Prostate gland (tissue), 2 donors: ENCODE measurements at regions not wholly inside any gene's neighbourhood (a gene's known extent, or its start where the extent isn't known, plus 50 kb on each side); places are given as distances from the start of the nearest gene placed in this dataset.

Source experiments
- DNase-seq: peaks from one replicate; pipeline ENCODE4 v3.0.0-alpha.2; 2019; ENCODE audit warnings: low spot score
- H3K27ac ChIP-seq, 2 donors: fragments of 200-600 bp; sonication (generic); 2 replicates each; pipeline ENCODE4 v1.5.1; 2017 to 2019
- H3K27me3 ChIP-seq: fragments of 200-600 bp; sonication (generic); replicated peaks from 2 replicates; pipeline ENCODE4 v1.5.1; 2019; ENCODE audit not compliant: insufficient read depth
- H3K36me3 ChIP-seq, 2 donors: fragments of 200-600 bp; sonication (generic); 1 replicate in 1 of 2; 2 replicates in 1 of 2; pipeline versions ENCODE4 v1.5.1 to v1.8.1; 2017 to 2019
- H3K4me1 ChIP-seq: fragments of 200-600 bp; sonication (generic); replicated peaks from 2 replicates; pipeline ENCODE4 v1.5.1; 2019
- H3K4me3 ChIP-seq, 2 donors: fragments of 200-600 bp; sonication (generic); 2 replicates each; pipeline ENCODE4 v1.5.1; 2017 to 2019
- H3K9me3 ChIP-seq: fragments of 200-600 bp; sonication (generic); 2 replicates; pipeline ENCODE4 v1.5.1; 2017
- POLR2A ChIP-seq: fragments of 450-650 bp; IDR thresholded peaks from one replicate; pipeline ENCODE4 v1.6.1; 2016; ENCODE audit warnings: antibody characterized with exemption, mild to moderate bottlenecking
- POLR2AphosphoS5 ChIP-seq: sonication (generic); formaldehyde crosslinking; IDR thresholded peaks from one replicate; pipeline ENCODE4 v1.6.1; 2017; ENCODE audit warnings: antibody characterized with exemption
- whole genome bisulfite sequencing: methylation state at CpG from one replicate; pipeline ENCODE4 v1.1.5; 2018; 5-methylcytosine and 5-hydroxymethylcytosine counted together
- intact Hi-C: fragments of 100-400 bp; cut with DNase I; formaldehyde crosslinking; loops from one replicate; pipeline ENCODE4 v1.14.2; 2022
- TF ChIP-seq, protein P1 (sequence below), 4 experiments: fragments of 200-600 bp in 2 of 4; fragments of 450-650 bp in 2 of 4; sonication (generic) in 2 of 4; IDR thresholded peaks; 1 replicate in 3 of 4; 2 replicates in 1 of 4; pipeline ENCODE4 v1.5.1; 2016 to 2019; ENCODE audit warnings: antibody characterized with exemption in 4 of 4, mild to moderate bottlenecking in 2 of 4, moderate library complexity in 2 of 4

DNA sequence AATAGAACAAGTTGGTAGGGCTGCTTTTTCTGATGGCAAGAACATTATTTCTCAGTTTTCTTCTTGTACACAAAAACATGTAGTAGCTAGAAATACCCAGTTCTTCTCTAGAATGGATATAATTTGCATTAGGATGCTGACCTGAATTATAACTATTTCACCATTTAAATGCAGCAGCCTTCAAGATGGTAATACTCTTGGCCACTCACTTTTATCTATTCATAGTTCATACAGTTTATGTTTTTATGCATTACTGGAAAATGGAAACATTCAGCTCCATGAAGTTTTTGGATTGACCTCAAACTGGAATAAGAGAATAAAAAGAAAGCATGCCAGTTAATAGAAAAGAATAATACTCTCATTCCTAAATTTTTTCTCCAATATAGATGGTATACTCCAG lies 487.4 kb downstream of the PABPC4L start:
- Histone ChIP-seq H3K4me1 (no peaks in the 10 kb centered on the region), H3K4me3 (no peak overlapping the region), H3K36me3 (no peaks in the 10 kb centered on the region), H3K27ac (no peak overlapping the region), H3K9me3 (no peaks in the 10 kb centered on the region), H3K27me3 (no peaks in the 10 kb centered on the region)
- no peak for TF ChIP-seq POLR2A
- TF ChIP-seq POLR2AphosphoS5 = no peak
- TF ChIP-seq, protein P1, sequence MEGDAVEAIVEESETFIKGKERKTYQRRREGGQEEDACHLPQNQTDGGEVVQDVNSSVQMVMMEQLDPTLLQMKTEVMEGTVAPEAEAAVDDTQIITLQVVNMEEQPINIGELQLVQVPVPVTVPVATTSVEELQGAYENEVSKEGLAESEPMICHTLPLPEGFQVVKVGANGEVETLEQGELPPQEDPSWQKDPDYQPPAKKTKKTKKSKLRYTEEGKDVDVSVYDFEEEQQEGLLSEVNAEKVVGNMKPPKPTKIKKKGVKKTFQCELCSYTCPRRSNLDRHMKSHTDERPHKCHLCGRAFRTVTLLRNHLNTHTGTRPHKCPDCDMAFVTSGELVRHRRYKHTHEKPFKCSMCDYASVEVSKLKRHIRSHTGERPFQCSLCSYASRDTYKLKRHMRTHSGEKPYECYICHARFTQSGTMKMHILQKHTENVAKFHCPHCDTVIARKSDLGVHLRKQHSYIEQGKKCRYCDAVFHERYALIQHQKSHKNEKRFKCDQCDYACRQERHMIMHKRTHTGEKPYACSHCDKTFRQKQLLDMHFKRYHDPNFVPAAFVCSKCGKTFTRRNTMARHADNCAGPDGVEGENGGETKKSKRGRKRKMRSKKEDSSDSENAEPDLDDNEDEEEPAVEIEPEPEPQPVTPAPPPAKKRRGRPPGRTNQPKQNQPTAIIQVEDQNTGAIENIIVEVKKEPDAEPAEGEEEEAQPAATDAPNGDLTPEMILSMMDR (IDR thresholded peaks at IDR 0.05) = no peak
- intact Hi-C loops = no loop called here
- no peak for DNase-seq

DNA sequence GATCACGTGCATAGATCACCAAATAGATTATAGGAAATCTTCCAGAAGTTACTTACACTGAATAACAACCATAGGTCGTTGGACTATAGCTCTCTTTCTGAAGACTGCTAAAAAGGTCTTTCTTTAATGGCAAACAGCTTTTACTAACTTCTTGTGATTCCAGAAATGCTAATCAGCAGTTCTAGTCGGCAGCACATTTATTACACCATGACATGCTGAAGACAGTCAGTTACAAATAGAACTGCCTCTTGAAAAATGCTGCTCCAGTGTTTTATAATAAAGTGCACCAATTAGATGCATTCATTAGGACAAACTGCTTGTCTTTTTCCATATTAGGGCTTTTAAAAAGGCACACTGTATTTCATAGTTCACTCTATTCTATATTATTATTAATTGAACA lies 488.2 kb downstream of the PABPC4L start:
- 42% methylated on average over 3 of the region's 3 CpGs for WGBS
- H3K27ac ChIP-seq = no peak overlapping the region
- H3K9me3 ChIP-seq = no peaks in the 10 kb centered on the region
- intact Hi-C loops = no loop called here
- no peaks in the 10 kb centered on the region for H3K4me1 ChIP-seq
- no peaks in the 10 kb centered on the region for H3K27me3 ChIP-seq
- H3K36me3 ChIP-seq = no peaks in the 10 kb centered on the region
- DNase-seq = no peak
- no peak overlapping the region for H3K4me3 ChIP-seq
- TF ChIP-seq POLR2AphosphoS5 (no peak), POLR2A (no peak)
- TF ChIP-seq, protein P1 (IDR thresholded peaks at IDR 0.05) = no peak

DNA sequence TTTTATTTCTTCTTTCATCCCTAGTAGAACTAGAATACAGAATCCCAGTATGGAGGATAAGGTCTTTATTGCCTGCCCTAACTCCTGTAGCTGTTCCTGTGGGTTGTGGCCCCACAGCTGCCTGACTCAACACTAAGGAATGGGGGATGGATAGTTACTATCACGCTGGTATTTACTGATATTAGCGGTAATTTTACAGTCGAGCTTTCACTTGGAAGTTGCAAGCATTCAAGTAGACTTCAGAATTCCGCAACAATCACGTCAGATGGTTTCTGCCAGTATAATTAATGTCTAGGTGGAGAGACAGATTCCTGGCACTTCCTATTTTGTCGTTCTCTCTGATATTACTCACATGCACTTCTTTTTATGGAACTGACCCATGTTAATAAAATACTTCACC lies 489.8 kb downstream of the PABPC4L start:
- WGBS = 72% methylated on average over 6 of the region's 6 CpGs
- Histone ChIP-seq H3K4me1 (no peaks in the 10 kb centered on the region), H3K27me3 (no peaks in the 10 kb centered on the region), H3K27ac (no peak overlapping the region), H3K36me3 (no peaks in the 10 kb centered on the region), H3K9me3 (no peaks in the 10 kb centered on the region), H3K4me3 (no peak overlapping the region)
- DNase-seq = no peak
- intact Hi-C loops = no loop called here
- TF ChIP-seq, protein P1 (IDR thresholded peaks at IDR 0.05) = no peak
- TF ChIP-seq POLR2AphosphoS5 = no peak
- no peak for TF ChIP-seq POLR2A

DNA sequence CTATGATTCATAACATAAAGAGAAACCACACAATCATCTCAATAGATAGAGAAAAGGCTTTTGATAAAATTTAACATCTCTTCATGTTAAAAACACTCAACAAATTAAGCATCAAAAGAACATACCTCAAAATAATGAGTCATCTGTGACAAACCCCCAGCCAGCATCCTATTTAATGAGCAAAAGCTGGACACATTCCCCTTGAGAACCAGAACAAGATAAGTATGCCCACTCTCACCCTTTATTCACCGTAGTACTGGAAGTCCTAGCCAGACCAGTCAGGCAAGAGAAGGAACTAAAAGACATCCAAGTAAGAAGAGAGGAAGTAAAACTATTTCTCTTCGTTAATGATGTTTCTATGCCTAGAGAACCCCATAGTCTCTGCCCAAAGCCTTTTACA lies 507.2 kb downstream of the PABPC4L start:
- TF ChIP-seq, protein P1 (IDR thresholded peaks at IDR 0.05) = no peak
- TF ChIP-seq POLR2AphosphoS5 = no peak
- no peak for TF ChIP-seq POLR2A
- no peaks in the 10 kb centered on the region for H3K27me3 ChIP-seq
- H3K36me3 ChIP-seq = no peaks in the 10 kb centered on the region
- no peak overlapping the region for H3K4me3 ChIP-seq
- DNase-seq = no peak
- H3K27ac ChIP-seq = no peak overlapping the region
- 67% methylated on average over 2 of the region's 2 CpGs for WGBS
- H3K4me1 ChIP-seq = no peaks in the 10 kb centered on the region
- no peaks in the 10 kb centered on the region for H3K9me3 ChIP-seq
- intact Hi-C loops = no loop called here

DNA sequence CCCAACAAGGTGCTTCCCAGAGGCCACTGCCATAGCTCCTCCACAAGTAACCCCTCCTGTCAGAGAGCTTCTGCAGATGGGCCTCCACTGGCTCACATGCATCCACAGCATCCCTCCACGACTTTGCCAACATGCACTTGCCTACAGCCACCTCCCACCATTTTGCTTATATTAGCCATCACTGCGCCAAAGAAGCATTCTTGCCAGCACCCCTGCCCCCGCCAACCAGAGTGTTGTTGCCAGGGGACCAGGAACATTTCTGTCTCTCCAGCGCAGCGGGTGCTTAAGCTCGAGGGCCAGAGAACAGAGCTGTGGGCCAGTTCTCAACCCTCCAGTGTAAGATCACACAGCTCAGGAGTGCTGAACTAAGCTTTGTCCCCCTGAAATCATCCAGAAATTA lies 517.6 kb downstream of the PABPC4L start:
- DNase-seq = no peak
- TF ChIP-seq, protein P1 (IDR thresholded peaks at IDR 0.05) = no peak
- intact Hi-C loops = no loop called here
- Histone ChIP-seq H3K27ac (no peak overlapping the region), H3K4me1 (no peaks in the 10 kb centered on the region), H3K4me3 (no peak overlapping the region), H3K27me3 (no peaks in the 10 kb centered on the region), H3K9me3 (no peaks in the 10 kb centered on the region), H3K36me3 (no peaks in the 10 kb centered on the region)
- 92% methylated on average over 6 of the region's 6 CpGs for WGBS
